H1 (cell line): ENCODE measurements at regions not wholly inside any gene's neighbourhood (a gene's known extent, or its start where the extent isn't known, plus 50 kb on each side); places are given as distances from the start of the nearest gene placed in this dataset.

Source experiments
- CTCF ChIA-PET: fragments of 300-600 bp; sonication (Branson Sonifier 250); formaldehyde crosslinking; loops from one replicate; lab custom pipeline; 2021; ENCODE audit not compliant: partially characterized antibody; lab: Charles Lee
- POLR2A ChIA-PET: fragments of 300-600 bp; sonication (Branson Sonifier 250); formaldehyde crosslinking; loops from one replicate; lab custom pipeline; 2021; ENCODE audit warnings: inconsistent platforms; ENCODE audit not compliant: partially characterized antibody; lab: Charles Lee
- DNase-seq, 2 experiments: peaks; one replicate each; pipeline versions ENCODE4 v3.0.0 to v3.0.0-alpha.2; 2010 to 2022; ENCODE audit warnings: low spot score in 2 of 2, low read depth in 1 of 2, mixed read lengths in 1 of 2
- FAIRE-seq: peaks from 2 replicates; lab custom pipeline; 2011; peaks lifted over from hg19 to GRCh38; lab: Jason Lieb, UNC
- H2AFZ ChIP-seq: 2 replicates; pipeline ENCODE4 v1.8.1; 2012; ENCODE audit warnings: low read length, inconsistent platforms
- H2AK5ac ChIP-seq: 2 replicates; pipeline ENCODE4 v1.6.1; 2013; ENCODE audit warnings: low read depth, low read length
- H2BK120ac ChIP-seq: replicated peaks from 2 replicates; pipeline ENCODE3; 2013; ENCODE audit warnings: low read depth, low read length, inconsistent platforms
- H2BK12ac ChIP-seq: 2 replicates; pipeline ENCODE4 v1.6.1; 2013; ENCODE audit warnings: low read depth, low read length
- H2BK15ac ChIP-seq: 2 replicates; pipeline ENCODE4 v1.6.1; 2013; ENCODE audit warnings: low read length
- H2BK20ac ChIP-seq: 2 replicates; pipeline ENCODE4 v1.6.1; 2013; ENCODE audit warnings: low read length
- H2BK5ac ChIP-seq: 2 replicates; pipeline ENCODE4 v1.6.1; 2013; ENCODE audit warnings: low read depth, low read length
- H3K14ac ChIP-seq: 2 replicates; pipeline ENCODE4 v1.6.1; 2013; ENCODE audit warnings: inconsistent platforms; ENCODE audit not compliant: insufficient read length
- H3K18ac ChIP-seq: 2 replicates; pipeline ENCODE4 v1.6.1; 2013; ENCODE audit warnings: low read length; ENCODE audit errors: extremely low read depth
- H3K23ac ChIP-seq: 2 replicates; pipeline ENCODE4 v1.6.1; 2013; ENCODE audit warnings: inconsistent platforms; ENCODE audit not compliant: insufficient read length
- H3K23me2 ChIP-seq: 2 replicates; pipeline ENCODE4 v1.6.1; 2013; ENCODE audit warnings: low read depth, low read length
- H3K27ac ChIP-seq: 2 replicates; pipeline ENCODE4 v1.6.1; 2011; ENCODE audit warnings: low read depth, low read length, inconsistent platforms
- H3K27me3 ChIP-seq, 4 experiments: replicated peaks in 1 of 4; 1 replicate in 1 of 4; 2 replicates in 3 of 4; pipeline versions ENCODE4 v1.6.1 to v1.8.1; 2011 to 2013; ENCODE audit warnings: low read length in 3 of 4, mild to moderate bottlenecking in 3 of 4, inconsistent platforms in 2 of 4, mixed read lengths in 2 of 4, moderate library complexity in 1 of 4; ENCODE audit not compliant: control insufficient read depth in 3 of 4, insufficient read depth in 3 of 4; ENCODE audit errors: extremely low read depth in 1 of 4
- H3K36me3 ChIP-seq, 4 experiments: 2 replicates each; pipeline versions ENCODE4 v1.6.1 to v1.8.1; 2011 to 2013; ENCODE audit warnings: mild to moderate bottlenecking in 4 of 4, low read length in 3 of 4, moderate library complexity in 2 of 4, control low read depth in 1 of 4, inconsistent platforms in 1 of 4; ENCODE audit not compliant: insufficient read depth in 4 of 4, control insufficient read depth in 2 of 4
- H3K4ac ChIP-seq: replicated peaks from 2 replicates; pipeline ENCODE3; 2013; ENCODE audit warnings: low read length, low read depth, mixed read lengths, inconsistent platforms; ENCODE audit not compliant: insufficient read length
- H3K4me1 ChIP-seq, 4 experiments: replicated peaks in 1 of 4; 1 replicate in 1 of 4; 2 replicates in 3 of 4; pipeline versions ENCODE4 v1.6.1 to v1.8.1; 2011 to 2013; ENCODE audit warnings: low read length in 3 of 4, inconsistent platforms in 2 of 4, mixed read lengths in 1 of 4; ENCODE audit not compliant: insufficient read depth in 4 of 4, control insufficient read depth in 3 of 4
- H3K4me2 ChIP-seq, 2 experiments: 2 replicates each; pipeline versions ENCODE4 v1.6.1 to v1.8.1; 2011 to 2013; ENCODE audit warnings: low read depth in 2 of 2, low read length in 2 of 2, control low read depth in 1 of 2, inconsistent platforms in 1 of 2, mild to moderate bottlenecking in 1 of 2; ENCODE audit not compliant: insufficient read depth in 1 of 2
- H3K4me3 ChIP-seq, 4 experiments: fragments of 200-600, 300-600 bp in 1 of 4; sonication (generic), shearing (Covaris generic), sonication (Bioruptor Twin) in 1 of 4; 2 replicates each; pipeline versions ENCODE4 v1.5.1 to v1.8.1; 2011 to 2016; ENCODE audit warnings: low read length in 4 of 4, low read depth in 3 of 4, control low read depth in 2 of 4, inconsistent platforms in 2 of 4, mild to moderate bottlenecking in 2 of 4, mixed read lengths in 1 of 4, moderate library complexity in 1 of 4; ENCODE audit not compliant: insufficient read depth in 2 of 4; ENCODE audit errors: extremely low read depth in 1 of 4
- H3K56ac ChIP-seq: replicated peaks from 2 replicates; pipeline ENCODE3; 2013; ENCODE audit warnings: low read depth, mild to moderate bottlenecking, mixed read lengths, low read length, inconsistent platforms; ENCODE audit not compliant: insufficient read length
- H3K79me1 ChIP-seq: 2 replicates; pipeline ENCODE4 v1.6.1; 2013; ENCODE audit warnings: low read depth, low read length, control low read depth
- H3K79me2 ChIP-seq, 2 experiments: 2 replicates each; pipeline versions ENCODE4 v1.6.1 to v1.8.1; 2012 to 2013; ENCODE audit warnings: low read length in 2 of 2, mild to moderate bottlenecking in 2 of 2, inconsistent platforms in 1 of 2; ENCODE audit not compliant: insufficient read depth in 2 of 2, control insufficient read depth in 1 of 2
- H3K9ac ChIP-seq, 4 experiments: replicated peaks in 1 of 4; 1 replicate in 1 of 4; 2 replicates in 3 of 4; pipeline versions ENCODE4 v1.6.1 to v1.8.1; 2011 to 2013; ENCODE audit warnings: low read depth in 3 of 4, low read length in 3 of 4, control low read depth in 2 of 4, mild to moderate bottlenecking in 2 of 4, moderate library complexity in 2 of 4, inconsistent platforms in 1 of 4; ENCODE audit errors: extremely low read depth in 1 of 4
- H3K9me3 ChIP-seq, 2 experiments: 2 replicates each; pipeline versions ENCODE4 v1.6.1 to v1.8.1; 2012 to 2013; ENCODE audit warnings: mild to moderate bottlenecking in 2 of 2, moderate library complexity in 2 of 2, control low read depth in 1 of 2, inconsistent platforms in 1 of 2, low read depth in 1 of 2, low read length in 1 of 2, mixed read lengths in 1 of 2; ENCODE audit not compliant: insufficient read depth in 2 of 2
- H4K20me1 ChIP-seq, 2 experiments: replicated peaks in 1 of 2; 2 replicates each; pipeline versions ENCODE3 to v1.8.1; 2011 to 2013; ENCODE audit warnings: inconsistent platforms in 2 of 2, low read length in 2 of 2, mild to moderate bottlenecking in 1 of 2; ENCODE audit not compliant: insufficient read depth in 2 of 2, control insufficient read depth in 1 of 2
- H4K5ac ChIP-seq: 2 replicates; pipeline ENCODE4 v1.6.1; 2013; ENCODE audit warnings: low read length, low read depth, mixed read lengths, inconsistent platforms; ENCODE audit not compliant: insufficient read length
- H4K8ac ChIP-seq: 2 replicates; pipeline ENCODE4 v1.8.0; 2013; ENCODE audit warnings: mild to moderate bottlenecking, moderate library complexity, low read length, inconsistent platforms; ENCODE audit not compliant: insufficient read depth; ENCODE audit errors: extremely low read depth
- H4K91ac ChIP-seq: replicated peaks from 2 replicates; pipeline ENCODE3; 2013; ENCODE audit warnings: low read length, mixed read lengths, inconsistent platforms; ENCODE audit not compliant: insufficient read length
- BCL11A ChIP-seq, 2 experiments: IDR thresholded peaks; one replicate each; pipeline ENCODE4 v1.6.1; 2011; ENCODE audit warnings: low read depth in 2 of 2, low read length in 2 of 2, mild to moderate bottlenecking in 2 of 2
- BRCA1 ChIP-seq: IDR thresholded peaks from 2 replicates; pipeline ENCODE4 v1.6.1; 2012; ENCODE audit warnings: low read depth, low read length, improper control_type of control experiment
- CHD2 ChIP-seq: IDR thresholded peaks from 2 replicates; pipeline ENCODE4 v1.6.1; 2012; ENCODE audit warnings: low read length, improper control_type of control experiment
- EGR1 ChIP-seq: IDR thresholded peaks from 2 replicates; pipeline ENCODE4 v1.6.1; 2011; ENCODE audit warnings: low read depth, low read length, borderline replicate concordance
- JUN ChIP-seq: IDR thresholded peaks from 2 replicates; pipeline ENCODE4 v1.6.1; 2011; ENCODE audit warnings: low read depth, mild to moderate bottlenecking, improper control_type of control experiment, low read length
- JUND ChIP-seq: IDR thresholded peaks from 2 replicates; pipeline ENCODE4 v1.6.1; 2011; ENCODE audit warnings: mild to moderate bottlenecking, improper control_type of control experiment, low read length
- NANOG ChIP-seq: IDR thresholded peaks from 2 replicates; pipeline ENCODE4 v1.6.1; 2011; ENCODE audit warnings: low read length, low read depth, mild to moderate bottlenecking, inconsistent platforms; ENCODE audit not compliant: insufficient read depth, poor library complexity, severe bottlenecking
- RBBP5 ChIP-seq: IDR thresholded peaks from 2 replicates; pipeline ENCODE4 v1.7.1; 2012; ENCODE audit warnings: low read depth, mild to moderate bottlenecking, inconsistent platforms, low read length, moderate library complexity, borderline replicate concordance
- RFX5 ChIP-seq: IDR thresholded peaks from 2 replicates; pipeline ENCODE4 v1.6.1; 2011; ENCODE audit warnings: low read depth, low read length, improper control_type of control experiment, borderline replicate concordance
- RXRA ChIP-seq: IDR thresholded peaks from 2 replicates; pipeline ENCODE4 v1.6.1; 2011; ENCODE audit warnings: low read depth, mild to moderate bottlenecking, low read length, moderate library complexity; ENCODE audit not compliant: insufficient read depth
- SIN3A ChIP-seq, 2 experiments: IDR thresholded peaks in 1 of 2; conservative IDR thresholded peaks in 1 of 2; 2 replicates each; pipeline ENCODE4 v1.6.1; 2011 to 2012; ENCODE audit warnings: low read length in 2 of 2, improper control_type of control experiment in 1 of 2, low read depth in 1 of 2, mild to moderate bottlenecking in 1 of 2
- SRF ChIP-seq: IDR thresholded peaks from 2 replicates; pipeline ENCODE4 v1.6.1; 2011; ENCODE audit warnings: mild to moderate bottlenecking, low read depth, low read length, moderate library complexity
- ZNF274 ChIP-seq: IDR thresholded peaks from 2 replicates; pipeline ENCODE4 v1.7.0; 2012; ENCODE audit warnings: low read length, borderline replicate concordance; ENCODE audit errors: extremely low read depth
- WGBS, 2 experiments: shearing (Covaris generic) in 1 of 2; methylation state at CpG; one replicate each; pipeline versions ENCODE4 v1.1.6 to v1.1.7; 2013 to 2015; ENCODE audit warnings: low lambda C conversion rate in 2 of 2, mixed read lengths in 2 of 2, inconsistent platforms in 1 of 2, low coverage in 1 of 2, missing lambda C conversion rate in 1 of 2; ENCODE audit not compliant: insufficient replicate concordance in 2 of 2, insufficient coverage in 1 of 2, insufficient read length in 1 of 2; ENCODE audit errors: extremely low coverage in 1 of 2, missing lambda C conversion rate in 1 of 2; 5-methylcytosine and 5-hydroxymethylcytosine counted together
- TF ChIP-seq, protein P1 (sequence below): IDR thresholded peaks from 2 replicates; pipeline ENCODE4 v1.6.1; 2011; ENCODE audit warnings: low read length, improper control_type of control experiment

DNA sequence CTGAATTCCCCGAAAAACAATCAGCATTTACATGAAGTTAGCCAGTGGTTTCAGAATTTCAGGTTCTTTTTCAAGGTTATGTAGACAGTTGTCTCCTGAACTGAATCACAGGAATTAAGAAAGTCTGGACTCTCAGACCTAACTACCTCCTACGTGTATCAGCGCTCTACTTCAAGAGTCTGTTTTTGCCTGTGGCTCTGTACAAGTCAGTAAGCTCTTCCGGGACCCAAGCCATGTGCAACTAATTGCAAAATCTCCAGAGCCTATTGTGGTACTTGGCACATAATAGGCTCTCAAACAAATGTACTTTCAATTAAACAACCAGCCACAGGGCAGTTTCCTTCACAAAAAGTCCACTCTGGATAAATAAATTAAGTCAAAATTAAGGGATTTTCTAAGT is 414.2 kb downstream of the PDCD6IP start:
- H2BK5ac ChIP-seq, result no peak overlapping the region
- no peak overlapping the region for H2AFZ ChIP-seq
- no peak overlapping the region for H3K23ac ChIP-seq
- H3K4me1 ChIP-seq, result peaks cover 0 to 4% (median 0%) of the 10 kb centered on the region in 4 experiments; a peak in 1 of 7 replicates
- H3K56ac ChIP-seq, result no peak overlapping the region
- no peak overlapping the region for H2BK20ac ChIP-seq
- H3K9me3 ChIP-seq, result no peaks in the 10 kb centered on the region
- H2BK15ac ChIP-seq, result no peak overlapping the region
- H3K9ac ChIP-seq, result no peak overlapping the region
- no peaks in the 10 kb centered on the region for H4K20me1 ChIP-seq
- H3K4me2 ChIP-seq, result no peak overlapping the region
- WGBS, 2 experiments, result 88% methylated on average over 4 of the region's 4 CpGs; no CpG with 5 or more reads in 1 of the 2 experiments
- H3K79me2 ChIP-seq, result no peaks in the 10 kb centered on the region
- no peak for FAIRE-seq
- no peaks in the 10 kb centered on the region for H3K23me2 ChIP-seq
- no peak overlapping the region for H4K91ac ChIP-seq
- H2AK5ac ChIP-seq, result no peak overlapping the region
- no peaks in the 10 kb centered on the region for H3K79me1 ChIP-seq
- H3K27ac ChIP-seq, result no peak overlapping the region
- no peak overlapping the region for H3K14ac ChIP-seq
- no peak for DNase-seq
- no peak overlapping the region for H2BK12ac ChIP-seq
- H3K18ac ChIP-seq, result no peak overlapping the region
- no peak overlapping the region for H4K5ac ChIP-seq
- H3K4me3 ChIP-seq, result no peak overlapping the region
- no peaks in the 10 kb centered on the region for H3K36me3 ChIP-seq
- no peak overlapping the region for H2BK120ac ChIP-seq
- H3K27me3 ChIP-seq, result no peaks in the 10 kb centered on the region
- no peak overlapping the region for H4K8ac ChIP-seq
- POLR2A ChIA-PET, result no interaction called here
- no peak overlapping the region for H3K4ac ChIP-seq
- CTCF ChIA-PET, result interaction anchor here (0.6 to 2.2 kb wide), 7 partner anchors 12 to 594 kb away, joined by 3 to 6 read pairs (median 4); no protein-coding TSS in a partner anchor
- TF ChIP-seq SRF (no peak), CHD2 (no peak), JUN (no peak), BRCA1 (no peak), BCL11A (IDR thresholded peaks at IDR 0.05; ENCODE audit: low read depth in 2 of 2, low read length in 2 of 2) (no peak), RFX5 (no peak), RBBP5 (no peak), EGR1 (no peak), NANOG (no peak), ZNF274 (no peak), SIN3A (conservative IDR thresholded peaks at IDR 0.05 in 1 of 2, IDR thresholded peaks at IDR 0.05 in 1 of 2; ENCODE audit: low read depth in 1 of 2, low read length in 2 of 2) (no peak), JUND (no peak), RXRA (no peak)
- TF ChIP-seq, protein P1, sequence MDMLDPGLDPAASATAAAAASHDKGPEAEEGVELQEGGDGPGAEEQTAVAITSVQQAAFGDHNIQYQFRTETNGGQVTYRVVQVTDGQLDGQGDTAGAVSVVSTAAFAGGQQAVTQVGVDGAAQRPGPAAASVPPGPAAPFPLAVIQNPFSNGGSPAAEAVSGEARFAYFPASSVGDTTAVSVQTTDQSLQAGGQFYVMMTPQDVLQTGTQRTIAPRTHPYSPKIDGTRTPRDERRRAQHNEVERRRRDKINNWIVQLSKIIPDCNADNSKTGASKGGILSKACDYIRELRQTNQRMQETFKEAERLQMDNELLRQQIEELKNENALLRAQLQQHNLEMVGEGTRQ, result no peak
